Smooth muscle cell (in vitro differentiated cells): ENCODE measurements at regions not wholly inside any gene's neighbourhood (a gene's known extent, or its start where the extent isn't known, plus 50 kb on each side); places are given as distances from the start of the nearest gene placed in this dataset.

ENCODE experiments used
- DNase-seq: peaks from one replicate; lab custom pipeline; 2025; ENCODE audit not compliant: unreplicated experiment; lab: John Stamatoyannopoulos, UW
- H2AFZ ChIP-seq: fragments of 200-600 bp; sonication (generic); 2 replicates; pipeline ENCODE4 v1.6.0; 2016; ENCODE audit warnings: antibody characterized with exemption, low read depth, mild to moderate bottlenecking
- H3F3A ChIP-seq: fragments of 200-600 bp; sonication (generic); 2 replicates; pipeline ENCODE4 v1.6.0; 2017; ENCODE audit warnings: antibody characterized with exemption, low read depth
- H3K27ac ChIP-seq: fragments of 200-600 bp; sonication (generic); 2 replicates; pipeline ENCODE4 v1.5.1; 2016; ENCODE audit warnings: low read depth, mild to moderate bottlenecking
- H3K27me3 ChIP-seq: fragments of 200-600 bp; sonication (generic); 2 replicates; pipeline ENCODE4 v1.6.1; 2016; ENCODE audit warnings: low read depth, mild to moderate bottlenecking
- H3K36me3 ChIP-seq: fragments of 200-600 bp; sonication (generic); 2 replicates; pipeline ENCODE4 v1.5.1; 2016; ENCODE audit warnings: low read depth
- H3K4me1 ChIP-seq: fragments of 200-600 bp; sonication (generic); 2 replicates; pipeline ENCODE4 v1.5.1; 2016; ENCODE audit warnings: low read depth
- H3K4me2 ChIP-seq: fragments of 200-600 bp; sonication (generic); 2 replicates; pipeline ENCODE4 v1.6.0; 2016; ENCODE audit warnings: mild to moderate bottlenecking
- H3K4me3 ChIP-seq: fragments of 200-600 bp; sonication (generic); 2 replicates; pipeline ENCODE4 v1.5.1; 2016; ENCODE audit warnings: mild to moderate bottlenecking
- H3K79me2 ChIP-seq: fragments of 200-600 bp; sonication (generic); 2 replicates; pipeline ENCODE4 v1.6.0; 2016; ENCODE audit warnings: low read depth, mild to moderate bottlenecking
- H3K9ac ChIP-seq: fragments of 200-600 bp; sonication (generic); 2 replicates; pipeline ENCODE4 v1.6.0; 2016; ENCODE audit warnings: low read depth
- H3K9me3 ChIP-seq: fragments of 200-600 bp; sonication (generic); replicated peaks from 2 replicates; pipeline ENCODE4 v1.5.1; 2016; ENCODE audit warnings: low read depth
- H4K20me1 ChIP-seq: fragments of 200-600 bp; sonication (generic); 2 replicates; pipeline ENCODE4 v1.6.0; 2016; ENCODE audit warnings: low read depth
- CTCF ChIP-seq: fragments of 200-600 bp; sonication (generic); IDR thresholded peaks from 2 replicates; pipeline ENCODE4 v1.5.1; 2017; ENCODE audit warnings: borderline replicate concordance, mild to moderate bottlenecking, antibody characterized with exemption; ENCODE audit not compliant: insufficient read depth, poor library complexity, severe bottlenecking
- WGBS: methylation state at CpG from one replicate; pipeline ENCODE4 v1.1.7; 2016; ENCODE audit warnings: low lambda C conversion rate; 5-methylcytosine and 5-hydroxymethylcytosine counted together

- peak overlapping the region; percentile 55 for H3K4me2 ChIP-seq
- no peaks in the 10 kb centered on the region for H4K20me1 ChIP-seq
- H3K79me2 ChIP-seq, result no peaks in the 10 kb centered on the region
- H3K36me3 ChIP-seq, result no peaks in the 10 kb centered on the region
- no peak overlapping the region for H2AFZ ChIP-seq
- H3K9me3 ChIP-seq, result no peaks in the 10 kb centered on the region
- no peak for DNase-seq
- H3F3A ChIP-seq, result peaks cover 11% of the 10 kb centered on the region
- TF ChIP-seq CTCF, result no peak
- no peak overlapping the region for H3K9ac ChIP-seq
- 91% methylated on average over 2 of the region's 2 CpGs for WGBS
- no peak overlapping the region for H3K4me3 ChIP-seq
- H3K4me1 ChIP-seq, result peaks cover 9% of the 10 kb centered on the region
- H3K27ac ChIP-seq, result no peak overlapping the region
- no peaks in the 10 kb centered on the region for H3K27me3 ChIP-seq
Measured at GRCh38 chr2:12062053-12062395, 315.6 kb downstream of the LPIN1 start.

GRCh38 chr2:12063210-12063609 is 316.8 kb downstream of the LPIN1 start:
- no peak for TF ChIP-seq CTCF

GRCh38 chr2:12064153-12064552 is 317.7 kb downstream of the LPIN1 start:
- Histone ChIP-seq H3K79me2 (no peaks in the 10 kb centered on the region), H3K4me3 (no peak overlapping the region), H3K4me1 (peaks cover 9% of the 10 kb centered on the region), H3K36me3 (no peaks in the 10 kb centered on the region), H3K27ac (no peak overlapping the region), H2AFZ (no peak overlapping the region), H3K9ac (no peak overlapping the region), H4K20me1 (no peaks in the 10 kb centered on the region), H3K4me2 (no peak overlapping the region), H3K27me3 (no peaks in the 10 kb centered on the region), H3F3A (peaks cover 11% of the 10 kb centered on the region), H3K9me3 (no peaks in the 10 kb centered on the region)
- 85% methylated on average over 5 of the region's 5 CpGs for WGBS
- no peak for DNase-seq
- no peak for TF ChIP-seq CTCF

More at GRCh38 chr2:12063210-12063609, 316.8 kb downstream of the LPIN1 start:
- 97% methylated on average over 5 of the region's 5 CpGs for WGBS
- H3K79me2 ChIP-seq, result no peaks in the 10 kb centered on the region
- no peak overlapping the region for H3K4me3 ChIP-seq
- DNase-seq, result no peak
- no peak overlapping the region for H3K4me2 ChIP-seq
- no peak overlapping the region for H3K9ac ChIP-seq
- H3K36me3 ChIP-seq, result no peaks in the 10 kb centered on the region
- peaks cover 9% of the 10 kb centered on the region for H3K4me1 ChIP-seq
- H3K27ac ChIP-seq, result no peak overlapping the region
- H3K9me3 ChIP-seq, result no peaks in the 10 kb centered on the region
- peaks cover 11% of the 10 kb centered on the region for H3F3A ChIP-seq
- H2AFZ ChIP-seq, result no peak overlapping the region
- no peaks in the 10 kb centered on the region for H4K20me1 ChIP-seq
- H3K27me3 ChIP-seq, result no peaks in the 10 kb centered on the region

DNA sequence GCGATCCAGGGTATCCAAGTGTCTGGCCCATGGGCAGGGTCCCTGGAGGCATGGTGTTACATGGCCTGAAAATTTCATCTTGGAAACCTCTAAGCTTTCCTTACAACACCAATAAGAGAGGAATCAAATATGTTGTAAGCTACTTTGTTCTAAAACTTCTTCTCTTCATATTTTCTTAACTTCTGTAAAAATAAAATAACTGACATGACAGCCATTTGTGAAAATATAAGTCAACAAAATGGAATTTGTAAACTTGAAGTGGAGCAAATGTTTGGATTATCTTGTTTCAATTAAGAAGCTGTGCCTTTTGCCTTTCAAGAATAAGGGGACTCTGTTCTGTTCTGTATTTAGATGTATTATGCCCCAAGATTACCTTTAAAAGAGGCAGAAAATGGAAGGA is 319.7 kb downstream of the LPIN1 start:
- no peak overlapping the region for H2AFZ ChIP-seq
- H3K4me3 ChIP-seq, result no peak overlapping the region
- peaks cover 7% of the 10 kb centered on the region for H3F3A ChIP-seq
- no peaks in the 10 kb centered on the region for H4K20me1 ChIP-seq
- DNase-seq, result no peak
- no peak overlapping the region for H3K27ac ChIP-seq
- no peak overlapping the region for H3K9ac ChIP-seq
- 100% methylated on average over 1 of the region's 1 CpG for WGBS
- peaks cover 9% of the 10 kb centered on the region for H3K4me1 ChIP-seq
- TF ChIP-seq CTCF, result no peak
- H3K79me2 ChIP-seq, result no peaks in the 10 kb centered on the region
- H3K9me3 ChIP-seq, result no peaks in the 10 kb centered on the region
- H3K4me2 ChIP-seq, result no peak overlapping the region
- H3K27me3 ChIP-seq, result no peaks in the 10 kb centered on the region
- no peaks in the 10 kb centered on the region for H3K36me3 ChIP-seq
